OCI-LY1 (cell line): ENCODE measurements at regions not wholly inside any gene's neighbourhood (a gene's known extent, or its start where the extent isn't known, plus 50 kb on each side); places are given as distances from the start of the nearest gene placed in this dataset.

Source experiments
- H2AFZ ChIP-seq: fragments of 200-600 bp; sonication (generic), shearing (Covaris generic); 2 replicates; pipeline ENCODE4 v1.6.0; 2014; ENCODE audit warnings: antibody characterized with exemption, mild to moderate bottlenecking, low read length
- H3F3A ChIP-seq: fragments of 200-600 bp; sonication (generic), shearing (Covaris generic); 2 replicates; pipeline ENCODE4 v1.6.0; 2014; ENCODE audit warnings: mild to moderate bottlenecking, antibody characterized with exemption, low read length, moderate library complexity; ENCODE audit not compliant: insufficient read depth
- H3K27ac ChIP-seq: fragments of 200-600 bp; sonication (generic); 2 replicates; pipeline ENCODE4 v1.5.1; 2014; ENCODE audit warnings: low read length, mixed run types, mild to moderate bottlenecking, low read depth; ENCODE audit not compliant: poor library complexity, severe bottlenecking
- H3K27me3 ChIP-seq: fragments of 200-600 bp; sonication (generic); 2 replicates; pipeline ENCODE4 v1.6.0; 2014; ENCODE audit warnings: antibody characterized with exemption, mild to moderate bottlenecking, low read length, moderate library complexity; ENCODE audit not compliant: insufficient read depth
- H3K36me3 ChIP-seq: fragments of 200-600 bp; sonication (generic); 2 replicates; pipeline ENCODE4 v1.6.1; 2014; ENCODE audit warnings: mild to moderate bottlenecking, antibody characterized with exemption, low read length, moderate library complexity, mixed read lengths; ENCODE audit not compliant: insufficient read depth
- H3K4me1 ChIP-seq: fragments of 200-600 bp; sonication (generic); 2 replicates; pipeline ENCODE4 v1.5.1; 2014; ENCODE audit warnings: mild to moderate bottlenecking, low read length, moderate library complexity; ENCODE audit not compliant: insufficient read depth, severe bottlenecking
- H3K4me2 ChIP-seq: fragments of 200-600 bp; sonication (generic), shearing (Covaris generic); 2 replicates; pipeline ENCODE4 v1.6.1; 2014; ENCODE audit warnings: low read length
- H3K4me3 ChIP-seq: fragments of 200-600 bp; sonication (generic); 2 replicates; pipeline ENCODE4 v1.5.1; 2014; ENCODE audit warnings: low read length, low read depth, mild to moderate bottlenecking, mixed read lengths; ENCODE audit not compliant: poor library complexity, severe bottlenecking
- H3K79me2 ChIP-seq: fragments of 200-600 bp; shearing (Covaris generic); 2 replicates; pipeline ENCODE4 v1.6.1; 2016; ENCODE audit warnings: mixed run types, low read length, mixed read lengths; ENCODE audit not compliant: insufficient read depth
- H3K9ac ChIP-seq: fragments of 200-600 bp; sonication (generic), shearing (Covaris generic); 2 replicates; pipeline ENCODE4 v1.6.1; 2014; ENCODE audit warnings: mild to moderate bottlenecking, low read length, mixed read lengths
- H3K9me2 ChIP-seq: fragments of 200-600 bp; sonication (generic), shearing (Covaris generic); 2 replicates; pipeline ENCODE4 v1.6.1; 2014; ENCODE audit warnings: low read depth, mild to moderate bottlenecking, low read length, mixed read lengths
- H3K9me3 ChIP-seq: fragments of 200-600 bp; shearing (Covaris generic); 2 replicates; pipeline ENCODE4 v1.6.1; 2014; ENCODE audit warnings: low read length, mixed read lengths
- H4K20me1 ChIP-seq: fragments of 200-600 bp; sonication (generic), shearing (Covaris generic); 2 replicates; pipeline ENCODE4 v1.6.0; 2016; ENCODE audit warnings: mild to moderate bottlenecking, low read length; ENCODE audit not compliant: insufficient read depth
- EZH2 ChIP-seq: fragments of 200-600 bp; sonication (generic), shearing (Covaris generic); IDR thresholded peaks from 2 replicates; pipeline ENCODE4 v1.8.0; 2017; ENCODE audit warnings: borderline replicate concordance, mixed run types, mild to moderate bottlenecking, antibody characterized with exemption, low read length, moderate library complexity, mixed read lengths
- TF ChIP-seq, protein P1 (sequence below): fragments of 200-600 bp; sonication (generic), shearing (Covaris generic); IDR thresholded peaks from 2 replicates; pipeline ENCODE4 v1.5.1; 2017; ENCODE audit warnings: mild to moderate bottlenecking, antibody characterized with exemption, low read length, moderate library complexity, mixed read lengths

DNA sequence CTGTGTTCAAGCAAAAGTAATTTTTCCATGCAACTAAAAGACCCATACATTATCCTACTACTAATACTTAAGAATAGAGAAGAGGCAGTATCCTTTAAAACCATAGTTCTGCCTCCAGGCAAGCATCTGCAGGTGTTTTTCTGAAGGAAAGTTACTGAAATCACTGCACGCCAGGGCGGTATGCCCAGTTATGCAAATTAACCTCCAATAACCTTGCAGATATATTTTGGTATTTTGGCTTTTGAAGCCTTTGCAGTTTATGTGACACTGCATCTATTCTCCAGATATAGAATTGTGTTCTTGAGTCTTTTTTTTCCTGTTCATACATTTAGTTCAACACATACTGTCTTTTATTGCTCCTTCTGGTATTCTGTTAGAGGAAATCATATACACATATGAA is 346.2 kb upstream of the PDGFD start:
- Histone ChIP-seq H4K20me1 (no peaks in the 10 kb centered on the region), H3K36me3 (no peaks in the 10 kb centered on the region), H3K4me1 (no peaks in the 10 kb centered on the region), H3K27ac (no peak overlapping the region), H3K4me2 (no peak overlapping the region), H3K9me2 (no peaks in the 10 kb centered on the region), H3K4me3 (no peak overlapping the region), H3K27me3 (no peaks in the 10 kb centered on the region), H3K9me3 (no peaks in the 10 kb centered on the region), H3K79me2 (no peaks in the 10 kb centered on the region), H3F3A (no peaks in the 10 kb centered on the region), H3K9ac (no peak overlapping the region), H2AFZ (no peak overlapping the region)
- no peak for TF ChIP-seq EZH2
- TF ChIP-seq, protein P1, sequence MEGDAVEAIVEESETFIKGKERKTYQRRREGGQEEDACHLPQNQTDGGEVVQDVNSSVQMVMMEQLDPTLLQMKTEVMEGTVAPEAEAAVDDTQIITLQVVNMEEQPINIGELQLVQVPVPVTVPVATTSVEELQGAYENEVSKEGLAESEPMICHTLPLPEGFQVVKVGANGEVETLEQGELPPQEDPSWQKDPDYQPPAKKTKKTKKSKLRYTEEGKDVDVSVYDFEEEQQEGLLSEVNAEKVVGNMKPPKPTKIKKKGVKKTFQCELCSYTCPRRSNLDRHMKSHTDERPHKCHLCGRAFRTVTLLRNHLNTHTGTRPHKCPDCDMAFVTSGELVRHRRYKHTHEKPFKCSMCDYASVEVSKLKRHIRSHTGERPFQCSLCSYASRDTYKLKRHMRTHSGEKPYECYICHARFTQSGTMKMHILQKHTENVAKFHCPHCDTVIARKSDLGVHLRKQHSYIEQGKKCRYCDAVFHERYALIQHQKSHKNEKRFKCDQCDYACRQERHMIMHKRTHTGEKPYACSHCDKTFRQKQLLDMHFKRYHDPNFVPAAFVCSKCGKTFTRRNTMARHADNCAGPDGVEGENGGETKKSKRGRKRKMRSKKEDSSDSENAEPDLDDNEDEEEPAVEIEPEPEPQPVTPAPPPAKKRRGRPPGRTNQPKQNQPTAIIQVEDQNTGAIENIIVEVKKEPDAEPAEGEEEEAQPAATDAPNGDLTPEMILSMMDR: no peak

DNA sequence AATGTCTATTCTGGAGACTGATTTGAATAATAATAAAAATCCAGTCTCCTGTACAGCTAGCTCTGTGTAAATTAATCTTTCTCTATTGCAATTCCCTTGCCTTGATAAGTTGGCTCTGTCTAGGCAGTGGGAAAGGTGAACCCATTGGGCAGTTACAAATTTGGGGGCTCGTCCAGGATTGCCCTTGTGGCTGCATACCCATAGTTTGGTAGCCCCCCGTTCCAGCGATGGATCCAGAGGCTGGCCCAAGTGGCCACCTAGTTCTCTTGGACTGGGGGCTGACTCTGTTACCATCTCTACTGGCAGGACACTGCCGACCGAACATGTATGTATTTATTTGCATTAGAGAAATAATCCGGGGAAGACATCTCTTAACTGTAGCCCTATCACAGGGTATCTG is 326.2 kb upstream of the PDGFD start:
- H3K27me3 ChIP-seq: no peaks in the 10 kb centered on the region

DNA sequence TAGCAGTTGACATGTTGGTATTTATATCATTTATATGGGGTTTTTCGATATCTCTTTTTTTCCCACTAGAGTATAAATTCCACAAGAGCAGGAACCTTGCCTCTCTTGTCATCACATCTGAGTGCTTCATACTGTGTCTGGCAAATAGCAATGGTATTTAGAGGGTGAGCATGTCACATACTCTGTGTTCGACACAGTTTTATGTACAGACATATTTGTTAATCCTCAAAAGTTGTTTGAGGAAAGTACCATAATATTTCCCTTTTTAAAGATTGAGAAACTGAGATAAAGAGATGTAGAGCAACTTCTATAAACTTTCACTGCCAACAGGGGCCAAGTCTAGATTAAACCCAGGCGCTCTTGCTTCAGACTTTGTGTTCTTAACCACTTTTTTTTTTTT is 324.6 kb upstream of the PDGFD start:
- Histone ChIP-seq H4K20me1 (no peaks in the 10 kb centered on the region), H2AFZ (no peak overlapping the region), H3K9ac (no peak overlapping the region), H3K27me3 (no peaks in the 10 kb centered on the region), H3K9me3 (peaks cover 2% of the 10 kb centered on the region; the same call in 1 of the 2 replicates), H3K36me3 (no peaks in the 10 kb centered on the region), H3K4me1 (no peaks in the 10 kb centered on the region), H3F3A (no peaks in the 10 kb centered on the region), H3K79me2 (no peaks in the 10 kb centered on the region), H3K27ac (no peak overlapping the region), H3K4me2 (no peak overlapping the region), H3K4me3 (no peak overlapping the region), H3K9me2 (no peaks in the 10 kb centered on the region)
- TF ChIP-seq EZH2: no peak
- TF ChIP-seq, protein P1: no peak

More for the DNA sequence above, 326.2 kb upstream of the PDGFD start:
- Histone ChIP-seq H3K36me3 (no peaks in the 10 kb centered on the region), H3K9me2 (no peaks in the 10 kb centered on the region), H3K27ac (no peak overlapping the region), H3K9ac (no peak overlapping the region), H3K4me2 (no peak overlapping the region), H3K4me1 (no peaks in the 10 kb centered on the region), H4K20me1 (no peaks in the 10 kb centered on the region), H3K9me3 (peaks cover 2% of the 10 kb centered on the region; the same call in 1 of the 2 replicates), H3K4me3 (no peak overlapping the region), H3F3A (no peaks in the 10 kb centered on the region), H3K79me2 (no peaks in the 10 kb centered on the region), H2AFZ (no peak overlapping the region)
- no peak for TF ChIP-seq EZH2
- TF ChIP-seq, protein P1: no peak
